SK-N-SH treated with all-trans-retinoic acid at 6 μM for 48 hours (cell line): ENCODE measurements at regions not wholly inside any gene's neighbourhood (a gene's known extent, or its start where the extent isn't known, plus 50 kb on each side); places are given as distances from the start of the nearest gene placed in this dataset.

ENCODE experiments used
- CREB5 ChIP-seq: fragments of 250-450 bp; sonication (Bioruptor Pico); IDR thresholded peaks from 2 replicates; pipeline ENCODE4 v1.5.1; 2020; ENCODE audit warnings: low read depth, mild to moderate bottlenecking, moderate library complexity
- CSRNP3 ChIP-seq: fragments of 250-450 bp; sonication (Bioruptor Pico); IDR thresholded peaks from 2 replicates; pipeline ENCODE4 v1.5.1; 2021; ENCODE audit warnings: mild to moderate bottlenecking, moderate library complexity
- OSR1 ChIP-seq: fragments of 250-450 bp; sonication (Bioruptor Pico); IDR thresholded peaks from 2 replicates; pipeline ENCODE4 v1.8.0; 2022; ENCODE audit warnings: moderate library complexity, mild to moderate bottlenecking, inconsistent platforms
- PPARA ChIP-seq: fragments of 250-450 bp; sonication (Bioruptor Pico); IDR thresholded peaks from 2 replicates; pipeline ENCODE4 v1.5.0; 2020; ENCODE audit warnings: mild to moderate bottlenecking, borderline replicate concordance
- RARB ChIP-seq: fragments of 250-450 bp; sonication (Bioruptor Pico); IDR thresholded peaks from 2 replicates; pipeline ENCODE4 v1.8.0; 2021; ENCODE audit warnings: mild to moderate bottlenecking, moderate library complexity
- ZFP3 ChIP-seq: fragments of 250-450 bp; sonication (Bioruptor Pico); IDR thresholded peaks from 2 replicates; pipeline ENCODE4 v1.5.0; 2020; ENCODE audit warnings: mild to moderate bottlenecking, moderate library complexity
- ZFP30 ChIP-seq: fragments of 450-650 bp; formaldehyde crosslinking; IDR thresholded peaks from 2 replicates; pipeline ENCODE4 v1.5.0; 2022; ENCODE audit warnings: mild to moderate bottlenecking, moderate library complexity
- ZNF565 ChIP-seq: fragments of 450-650 bp; formaldehyde crosslinking; conservative IDR thresholded peaks from 2 replicates; pipeline ENCODE4 v1.5.0; 2020; ENCODE audit warnings: low read depth, mild to moderate bottlenecking, moderate library complexity
- ZNF70 ChIP-seq: fragments of 450-650 bp; formaldehyde crosslinking; IDR thresholded peaks from 2 replicates; pipeline ENCODE4 v1.5.0; 2020; ENCODE audit warnings: mild to moderate bottlenecking, moderate library complexity
- TF ChIP-seq, protein P1 (sequence below): fragments of 250-450 bp; sonication (Bioruptor Pico); IDR thresholded peaks from 2 replicates; pipeline ENCODE4 v1.8.0; 2020; ENCODE audit warnings: mild to moderate bottlenecking, moderate library complexity, borderline replicate concordance

DNA sequence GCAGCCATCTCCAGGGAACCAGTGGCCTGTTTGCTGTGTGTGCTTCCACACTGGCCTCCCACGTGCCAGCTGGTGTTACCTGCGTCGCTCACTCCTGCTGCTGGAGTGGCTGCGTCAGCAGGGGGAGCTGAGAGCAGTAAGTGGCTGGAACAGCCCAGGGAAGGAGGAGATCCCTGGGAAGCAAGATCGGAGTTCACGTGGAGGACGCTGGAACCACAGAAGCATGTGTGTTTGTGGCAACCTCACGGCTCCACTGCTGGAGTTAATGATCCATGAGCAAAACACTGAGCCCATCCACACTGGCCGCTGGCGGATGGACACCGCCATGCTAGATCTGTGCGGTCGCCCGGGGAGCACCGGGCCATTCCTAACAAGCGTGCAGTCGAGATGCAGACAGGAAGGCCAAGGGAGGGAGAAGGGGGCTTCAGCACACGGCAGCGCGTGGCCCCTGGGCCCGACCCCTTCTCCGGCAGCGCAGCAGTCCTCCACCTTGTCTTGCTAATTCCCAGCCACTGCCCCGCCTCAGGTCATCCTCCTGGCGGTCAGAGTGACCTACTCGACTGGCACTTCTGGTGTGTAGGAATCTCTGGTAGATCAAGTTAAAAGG is 68.5 kb upstream of the EEPD1 start:
- TF ChIP-seq, protein P1, sequence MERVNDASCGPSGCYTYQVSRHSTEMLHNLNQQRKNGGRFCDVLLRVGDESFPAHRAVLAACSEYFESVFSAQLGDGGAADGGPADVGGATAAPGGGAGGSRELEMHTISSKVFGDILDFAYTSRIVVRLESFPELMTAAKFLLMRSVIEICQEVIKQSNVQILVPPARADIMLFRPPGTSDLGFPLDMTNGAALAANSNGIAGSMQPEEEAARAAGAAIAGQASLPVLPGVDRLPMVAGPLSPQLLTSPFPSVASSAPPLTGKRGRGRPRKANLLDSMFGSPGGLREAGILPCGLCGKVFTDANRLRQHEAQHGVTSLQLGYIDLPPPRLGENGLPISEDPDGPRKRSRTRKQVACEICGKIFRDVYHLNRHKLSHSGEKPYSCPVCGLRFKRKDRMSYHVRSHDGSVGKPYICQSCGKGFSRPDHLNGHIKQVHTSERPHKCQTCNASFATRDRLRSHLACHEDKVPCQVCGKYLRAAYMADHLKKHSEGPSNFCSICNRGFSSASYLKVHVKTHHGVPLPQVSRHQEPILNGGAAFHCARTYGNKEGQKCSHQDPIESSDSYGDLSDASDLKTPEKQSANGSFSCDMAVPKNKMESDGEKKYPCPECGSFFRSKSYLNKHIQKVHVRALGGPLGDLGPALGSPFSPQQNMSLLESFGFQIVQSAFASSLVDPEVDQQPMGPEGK (CRISPR knock-in tag): no peak
- TF ChIP-seq ZFP30 (CRISPR knock-in tag): no peak
- no peak for TF ChIP-seq CREB5 (CRISPR knock-in tag)
- no peak for TF ChIP-seq ZFP3
- no peak for TF ChIP-seq CSRNP3 (CRISPR knock-in tag)
- no peak for TF ChIP-seq ZNF70 (CRISPR knock-in tag)
- TF ChIP-seq OSR1 (CRISPR knock-in tag): no peak
- TF ChIP-seq PPARA (CRISPR knock-in tag): no peak
- TF ChIP-seq RARB (CRISPR knock-in tag): no peak
- no peak for TF ChIP-seq ZNF565 (CRISPR knock-in tag)
